ENCODE measurements at regions not wholly inside any gene's neighbourhood (a gene's known extent, or its start where the extent isn't known, plus 50 kb on each side); places are given as distances from the start of the nearest gene placed in this dataset.

GRCh38 chr13:19252381-19252780 is 70.8 kb upstream of the TUBA3C start:
- H3K27me3 Mint-ChIP-seq (ENCODE audit: unreplicated experiment), result no peaks in the 10 kb centered on the region
- H3K4me1 Mint-ChIP-seq (ENCODE audit: unreplicated experiment), result no peaks in the 10 kb centered on the region
- H3K27ac Mint-ChIP-seq (ENCODE audit: unreplicated experiment), result no peak overlapping the region
- no peak for TF ChIP-seq CTCF (IDR thresholded peaks at IDR 0.05; ENCODE audit: unreplicated experiment)
- DNase-seq (ENCODE audit: low spot score), result no peak
- no peaks in the 10 kb centered on the region for H3K36me3 Mint-ChIP-seq (ENCODE audit: low read depth, unreplicated experiment)
- no peak overlapping the region for H3K4me3 Mint-ChIP-seq (ENCODE audit: unreplicated experiment)
- H3K9me3 Mint-ChIP-seq (ENCODE audit: unreplicated experiment), result peaks cover 29% of the 10 kb centered on the region

GRCh38 chr13:19239114-19239860 is 57.7 kb upstream of the TUBA3C start:
- Mint-ChIP-seq H3K36me3 (ENCODE audit: low read depth, unreplicated experiment) (peaks cover 6% of the 10 kb centered on the region), H3K9me3 (ENCODE audit: unreplicated experiment) (peaks cover 52% of the 10 kb centered on the region), H3K27me3 (ENCODE audit: unreplicated experiment) (peaks cover 6% of the 10 kb centered on the region), H3K27ac (ENCODE audit: unreplicated experiment) (no peak overlapping the region), H3K4me3 (ENCODE audit: unreplicated experiment) (no peak overlapping the region), H3K4me1 (ENCODE audit: unreplicated experiment) (no peaks in the 10 kb centered on the region)
- no peak for DNase-seq (ENCODE audit: low spot score)
- no peak for TF ChIP-seq CTCF (IDR thresholded peaks at IDR 0.05; ENCODE audit: unreplicated experiment)

Measured in endothelial cell (in vitro differentiated cells).